Osteocyte (in vitro differentiated cells): ENCODE measurements at regions not wholly inside any gene's neighbourhood (a gene's known extent, or its start where the extent isn't known, plus 50 kb on each side); places are given as distances from the start of the nearest gene placed in this dataset.
"Not testable (repeated sequence)": the region's sequence is repeated elsewhere in the genome, so short reads cannot be mapped to it uniquely, and the experiment has no call there.

Experiments used
- DNase-seq: peaks from one replicate; pipeline ENCODE4 v3.0.0; 2021; ENCODE audit warnings: mixed read lengths; ENCODE audit not compliant: unreplicated experiment; ENCODE audit errors: extremely low spot score
- H3K27ac Mint-ChIP-seq: one replicate; pipeline ENCODE4 v1.8.0; 2021; ENCODE audit warnings: mild to moderate bottlenecking, mixed read lengths; ENCODE audit not compliant: unreplicated experiment
- H3K27me3 Mint-ChIP-seq: one replicate; pipeline ENCODE4 v1.8.0; 2021; ENCODE audit warnings: mixed read lengths; ENCODE audit not compliant: unreplicated experiment
- H3K36me3 Mint-ChIP-seq: one replicate; pipeline ENCODE4 v1.8.0; 2021; ENCODE audit warnings: mixed read lengths; ENCODE audit not compliant: unreplicated experiment
- H3K4me1 Mint-ChIP-seq: one replicate; pipeline ENCODE4 v1.8.0; 2021; ENCODE audit warnings: mixed read lengths; ENCODE audit not compliant: unreplicated experiment
- H3K4me3 Mint-ChIP-seq: one replicate; pipeline ENCODE4 v1.8.0; 2021; ENCODE audit warnings: mild to moderate bottlenecking, moderate library complexity, mixed read lengths; ENCODE audit not compliant: unreplicated experiment
- H3K9me3 Mint-ChIP-seq: one replicate; pipeline ENCODE4 v1.8.0; 2021; ENCODE audit warnings: mixed read lengths; ENCODE audit not compliant: unreplicated experiment
- TF ChIP-seq, protein P1 (sequence below): fragments of 200-600 bp; sonication (generic); IDR thresholded peaks from 2 replicates; pipeline ENCODE4 v1.5.0; 2021; ENCODE audit warnings: antibody characterized with exemption, mild to moderate bottlenecking, moderate library complexity

DNA sequence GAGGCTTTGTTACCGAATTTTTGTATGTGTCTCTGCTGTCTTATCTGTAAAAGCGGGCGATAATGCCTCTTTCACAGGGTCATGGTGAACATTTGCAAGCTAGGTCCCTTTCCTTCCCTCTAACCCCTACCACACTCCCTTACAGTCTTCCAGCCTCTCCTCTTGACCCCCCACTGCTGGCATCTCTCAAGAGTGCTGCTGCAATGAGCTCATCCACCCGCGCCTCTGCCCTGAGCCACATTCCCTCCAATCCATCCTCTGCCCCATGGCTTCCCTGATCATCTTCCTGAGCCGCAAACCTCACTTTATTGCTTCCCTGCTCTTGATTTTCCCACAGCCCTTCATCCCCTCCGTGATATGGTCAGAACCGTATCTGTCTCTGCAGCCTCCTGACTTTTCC is 343.6 kb downstream of the BCL11B start:
- peaks cover 7% of the 10 kb centered on the region for H3K27me3 Mint-ChIP-seq
- no peak overlapping the region for H3K27ac Mint-ChIP-seq
- no peak for DNase-seq
- H3K9me3 Mint-ChIP-seq = no peaks in the 10 kb centered on the region
- TF ChIP-seq, protein P1, sequence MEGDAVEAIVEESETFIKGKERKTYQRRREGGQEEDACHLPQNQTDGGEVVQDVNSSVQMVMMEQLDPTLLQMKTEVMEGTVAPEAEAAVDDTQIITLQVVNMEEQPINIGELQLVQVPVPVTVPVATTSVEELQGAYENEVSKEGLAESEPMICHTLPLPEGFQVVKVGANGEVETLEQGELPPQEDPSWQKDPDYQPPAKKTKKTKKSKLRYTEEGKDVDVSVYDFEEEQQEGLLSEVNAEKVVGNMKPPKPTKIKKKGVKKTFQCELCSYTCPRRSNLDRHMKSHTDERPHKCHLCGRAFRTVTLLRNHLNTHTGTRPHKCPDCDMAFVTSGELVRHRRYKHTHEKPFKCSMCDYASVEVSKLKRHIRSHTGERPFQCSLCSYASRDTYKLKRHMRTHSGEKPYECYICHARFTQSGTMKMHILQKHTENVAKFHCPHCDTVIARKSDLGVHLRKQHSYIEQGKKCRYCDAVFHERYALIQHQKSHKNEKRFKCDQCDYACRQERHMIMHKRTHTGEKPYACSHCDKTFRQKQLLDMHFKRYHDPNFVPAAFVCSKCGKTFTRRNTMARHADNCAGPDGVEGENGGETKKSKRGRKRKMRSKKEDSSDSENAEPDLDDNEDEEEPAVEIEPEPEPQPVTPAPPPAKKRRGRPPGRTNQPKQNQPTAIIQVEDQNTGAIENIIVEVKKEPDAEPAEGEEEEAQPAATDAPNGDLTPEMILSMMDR = no peak
- H3K4me3 Mint-ChIP-seq = no peak overlapping the region
- no peaks in the 10 kb centered on the region for H3K4me1 Mint-ChIP-seq
- no peaks in the 10 kb centered on the region for H3K36me3 Mint-ChIP-seq

DNA sequence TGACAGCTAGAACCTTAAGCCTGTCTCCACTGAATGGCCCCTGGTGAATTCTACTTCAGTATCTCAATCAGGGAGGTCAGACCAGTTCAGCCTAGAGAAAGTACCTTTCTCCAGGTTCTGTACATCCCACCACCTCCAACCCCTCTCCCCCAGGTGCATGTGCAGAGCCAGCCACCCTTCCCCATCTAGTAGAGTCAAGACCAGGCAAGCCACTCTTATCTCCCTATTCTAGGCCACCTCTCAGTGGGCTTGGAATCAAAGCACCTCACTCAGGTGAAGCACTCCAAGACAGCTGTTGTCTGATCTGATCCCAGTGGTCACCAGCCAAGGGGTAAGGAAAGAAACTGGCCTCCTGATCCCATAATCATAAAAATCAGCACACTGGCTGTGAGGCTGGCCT is 340.9 kb downstream of the BCL11B start:
- DNase-seq = no peak
- TF ChIP-seq, protein P1 = no peak
- H3K36me3 Mint-ChIP-seq = no peaks in the 10 kb centered on the region
- H3K4me1 Mint-ChIP-seq = no peaks in the 10 kb centered on the region
- peaks cover 11% of the 10 kb centered on the region for H3K27me3 Mint-ChIP-seq
- H3K27ac Mint-ChIP-seq = no peak overlapping the region
- no peak overlapping the region for H3K4me3 Mint-ChIP-seq
- H3K9me3 Mint-ChIP-seq = no peaks in the 10 kb centered on the region

DNA sequence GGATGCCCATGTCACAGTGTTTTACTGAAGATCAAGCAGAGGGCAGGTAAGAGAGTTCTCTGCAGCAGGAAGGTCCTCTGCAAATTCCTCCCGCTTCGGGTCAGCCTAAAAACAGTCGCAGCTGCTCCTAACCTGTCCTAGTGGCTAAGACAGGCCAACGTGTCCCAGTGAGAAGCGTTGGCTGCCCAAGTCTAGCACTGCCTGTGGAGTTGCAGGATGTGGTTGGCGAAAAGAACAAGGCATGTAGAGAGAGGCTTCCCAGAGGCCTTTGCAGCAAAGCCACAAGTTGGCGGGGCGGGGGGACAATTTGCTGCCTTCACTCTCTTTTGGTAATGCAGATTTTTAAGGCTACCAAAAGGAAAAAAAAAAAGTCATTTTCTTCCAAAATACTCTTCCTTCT is 340.1 kb downstream of the BCL11B start:
- H3K27ac Mint-ChIP-seq = no peak overlapping the region
- no peaks in the 10 kb centered on the region for H3K36me3 Mint-ChIP-seq
- H3K4me1 Mint-ChIP-seq = no peaks in the 10 kb centered on the region
- TF ChIP-seq, protein P1 = no peak
- DNase-seq = no peak
- H3K27me3 Mint-ChIP-seq = peaks cover 16% of the 10 kb centered on the region
- no peak overlapping the region for H3K4me3 Mint-ChIP-seq
- no peaks in the 10 kb centered on the region for H3K9me3 Mint-ChIP-seq

DNA sequence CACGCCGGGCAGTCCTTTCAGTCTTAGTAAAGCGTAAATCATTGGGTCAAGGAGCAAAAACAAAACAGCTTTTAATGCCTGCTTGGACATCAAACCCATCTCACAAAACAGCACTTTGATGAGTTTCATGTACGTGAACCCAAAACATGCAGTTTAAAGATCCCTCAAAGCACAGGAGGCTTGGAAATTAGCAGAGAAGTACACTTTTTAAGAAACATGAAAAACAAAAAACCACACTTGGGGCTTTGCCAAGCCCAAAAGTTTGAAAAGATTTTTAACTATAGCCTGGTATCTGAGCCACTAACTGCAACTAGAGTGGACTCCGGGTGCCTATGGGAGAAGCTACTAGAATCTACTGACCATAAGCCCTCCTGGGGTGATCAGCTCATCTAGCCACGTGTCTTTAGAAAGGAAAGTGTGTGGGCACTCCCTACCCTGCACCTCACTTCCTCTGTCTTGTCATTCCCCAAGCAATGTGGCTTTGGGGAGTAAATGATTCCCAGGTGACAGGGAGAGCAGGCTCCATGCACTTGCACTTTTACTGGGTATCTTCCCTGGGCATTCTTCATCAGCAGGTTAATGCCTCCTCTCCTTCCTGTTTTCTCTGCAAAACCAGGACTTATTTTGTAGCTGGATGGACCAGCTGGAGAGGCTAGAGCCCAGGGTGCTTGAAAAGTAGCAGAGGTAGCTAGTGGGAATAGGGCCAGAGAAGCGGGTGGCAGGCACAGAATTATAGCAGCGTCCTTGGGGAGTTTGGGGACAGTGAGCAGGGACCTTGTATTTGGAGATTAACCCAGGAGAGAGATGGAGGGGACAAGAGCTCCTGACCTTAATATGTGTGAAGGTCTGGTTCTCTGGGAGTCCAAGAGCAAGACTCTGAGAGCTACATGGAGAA is 339.3 kb downstream of the BCL11B start:
- TF ChIP-seq, protein P1 = no peak

DNA sequence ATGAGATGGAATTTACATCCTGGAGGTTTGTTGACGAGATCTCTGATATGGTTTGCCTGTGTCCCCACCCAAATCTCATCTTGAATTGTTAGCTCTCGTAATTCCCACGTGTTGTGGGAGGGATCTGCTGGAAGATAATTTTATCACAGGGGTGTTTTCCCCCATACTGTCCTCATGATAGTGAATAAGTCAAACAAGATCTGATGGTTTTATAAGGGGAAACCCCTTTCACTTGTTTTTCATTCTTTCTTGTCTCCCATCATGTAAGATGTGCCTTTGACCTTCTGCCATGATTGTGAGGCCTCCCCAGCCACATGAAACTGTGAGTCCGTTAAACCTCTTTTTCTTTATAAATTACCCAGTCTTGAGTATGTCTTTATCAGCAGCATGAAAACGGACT is 337.4 kb downstream of the BCL11B start:
- not testable (repeated sequence) for H3K27ac Mint-ChIP-seq, H3K4me3 Mint-ChIP-seq, DNase-seq, H3K36me3 Mint-ChIP-seq, H3K9me3 Mint-ChIP-seq, H3K4me1 Mint-ChIP-seq
- peaks cover 29% of the 10 kb centered on the region for H3K27me3 Mint-ChIP-seq

More for the DNA sequence above, 339.3 kb downstream of the BCL11B start:
- no peak for DNase-seq
- no peaks in the 10 kb centered on the region for H3K4me1 Mint-ChIP-seq
- no peaks in the 10 kb centered on the region for H3K9me3 Mint-ChIP-seq
- peaks cover 21% of the 10 kb centered on the region for H3K27me3 Mint-ChIP-seq
- H3K27ac Mint-ChIP-seq = no peak overlapping the region
- H3K36me3 Mint-ChIP-seq = no peaks in the 10 kb centered on the region
- no peak overlapping the region for H3K4me3 Mint-ChIP-seq
